ENCODE measurements at regions not wholly inside any gene's neighbourhood (a gene's known extent, or its start where the extent isn't known, plus 50 kb on each side); places are given as distances from the start of the nearest gene placed in this dataset.

- peak overlapping the region in 1 of 2 donors; percentile 20 for H3K4me3 ChIP-seq
- WGBS, 2 donors: 1% methylated on average over 20 of the region's 20 CpGs
- H3K27ac ChIP-seq: no peak overlapping the region
- H3K9me3 ChIP-seq: no peaks in the 10 kb centered on the region
- H3K36me3 ChIP-seq (ENCODE audit: low read depth, missing control alignments): no peaks in the 10 kb centered on the region
- no peak for DNase-seq
- TF ChIP-seq CTCF (IDR thresholded peaks at IDR 0.05) (no peak), POLR2A (IDR thresholded peaks at IDR 0.05) (no peak)
- H3K4me1 ChIP-seq: peaks cover 3% of the 10 kb centered on the region
- intact Hi-C loops (cut with DNase I; ENCODE audit: low total_unique reads): no loop called here
- H3K27me3 ChIP-seq: no peaks in the 10 kb centered on the region
Observed at GRCh38 chr10:100655326-100655759, 90.0 kb upstream of the PAX2 start.

GRCh38 chr10:100655760-100656421, 89.5 kb upstream of the PAX2 start:
- Histone ChIP-seq H3K36me3 (ENCODE audit: low read depth, missing control alignments) (no peaks in the 10 kb centered on the region), H3K4me3 (peak overlapping the region; percentile 7 to 21), H3K9me3 (no peaks in the 10 kb centered on the region), H3K27ac (no peak overlapping the region), H3K27me3 (no peaks in the 10 kb centered on the region), H3K4me1 (peaks cover 3% of the 10 kb centered on the region)
- TF ChIP-seq CTCF (IDR thresholded peaks at IDR 0.05) (no peak), POLR2A (IDR thresholded peaks at IDR 0.05) (no peak)
- no peak for DNase-seq
- WGBS, 2 donors: 2% methylated on average over 21 to 45 of the region's 45 CpGs
- intact Hi-C loops (cut with DNase I; ENCODE audit: low total_unique reads): no loop called here

GRCh38 chr10:100656454-100656853, 88.9 kb upstream of the PAX2 start:
- H3K4me3 ChIP-seq: peak overlapping the region; percentile 7 to 21
- no peak overlapping the region for H3K27ac ChIP-seq
- H3K36me3 ChIP-seq (ENCODE audit: low read depth, missing control alignments): no peaks in the 10 kb centered on the region
- H3K27me3 ChIP-seq: no peaks in the 10 kb centered on the region
- TF ChIP-seq POLR2A (IDR thresholded peaks at IDR 0.05) (no peak), CTCF (IDR thresholded peaks at IDR 0.05) (no peak)
- no peak for DNase-seq
- intact Hi-C loops (cut with DNase I; ENCODE audit: low total_unique reads): no loop called here
- H3K4me1 ChIP-seq: peaks cover 3% of the 10 kb centered on the region
- no peaks in the 10 kb centered on the region for H3K9me3 ChIP-seq
- WGBS, 2 donors: 1% methylated on average over 33 of the region's 34 CpGs; no CpG with 5 or more reads in 1 of the 2 donors

DNA sequence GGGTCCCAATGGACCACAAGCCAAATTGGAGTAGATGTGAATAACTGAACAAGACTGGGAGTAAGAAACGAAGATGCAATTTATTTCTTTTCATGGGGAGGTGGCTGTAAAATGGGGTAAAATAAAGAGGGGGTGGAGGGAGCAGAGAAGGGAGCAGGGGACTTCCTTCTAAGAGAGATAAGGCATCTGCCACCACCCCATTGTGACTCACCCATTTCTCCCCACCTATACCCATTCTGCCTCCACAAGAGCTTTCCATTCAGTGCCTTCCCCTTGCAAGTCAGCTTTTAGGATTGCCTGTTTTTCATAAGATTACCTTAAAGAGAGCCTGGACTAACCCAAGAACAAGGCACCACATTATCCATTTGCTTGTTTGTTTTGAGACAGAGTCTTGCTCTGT, 87.1 kb upstream of the PAX2 start:
- intact Hi-C loops (cut with DNase I; ENCODE audit: low total_unique reads): no loop called here
- Histone ChIP-seq H3K4me3 (no peak overlapping the region), H3K36me3 (ENCODE audit: low read depth, missing control alignments) (no peaks in the 10 kb centered on the region), H3K4me1 (peaks cover 3% of the 10 kb centered on the region), H3K9me3 (no peaks in the 10 kb centered on the region), H3K27ac (no peak overlapping the region), H3K27me3 (no peaks in the 10 kb centered on the region)
- DNase-seq: no peak
- TF ChIP-seq CTCF (IDR thresholded peaks at IDR 0.05) (no peak), POLR2A (IDR thresholded peaks at IDR 0.05) (no peak)
- WGBS, 2 donors: 50 to 70% methylated on average over 1 of the region's 1 CpG

Data from testis (tissue), 2 donors.